Globus pallidus (tissue), 1 donor: ENCODE measurements at regions not wholly inside any gene's neighbourhood (a gene's known extent, or its start where the extent isn't known, plus 50 kb on each side); places are given as distances from the start of the nearest gene placed in this dataset.
"Not testable (repeated sequence)": the region's sequence is repeated elsewhere in the genome, so short reads cannot be mapped to it uniquely, and the experiment has no call there.

ENCODE experiments used
- DNase-seq: peaks from one replicate; pipeline ENCODE4 v3.0.0-alpha.2; 2015; ENCODE audit warnings: low spot score

- no peak for DNase-seq
These were observed 1355.2 kb downstream of the CDH8 start for GRCh38 chr16:60681043-60681442.

GRCh38 chr16:60675022-60675421 lies 1361.2 kb downstream of the CDH8 start:
- DNase-seq, result no peak

GRCh38 chr16:60674241-60674640 lies 1362.0 kb downstream of the CDH8 start:
- DNase-seq, result no peak

- DNase-seq, result no peak
These were observed 1380.6 kb downstream of the CDH8 start for GRCh38 chr16:60655514-60656153.

DNA sequence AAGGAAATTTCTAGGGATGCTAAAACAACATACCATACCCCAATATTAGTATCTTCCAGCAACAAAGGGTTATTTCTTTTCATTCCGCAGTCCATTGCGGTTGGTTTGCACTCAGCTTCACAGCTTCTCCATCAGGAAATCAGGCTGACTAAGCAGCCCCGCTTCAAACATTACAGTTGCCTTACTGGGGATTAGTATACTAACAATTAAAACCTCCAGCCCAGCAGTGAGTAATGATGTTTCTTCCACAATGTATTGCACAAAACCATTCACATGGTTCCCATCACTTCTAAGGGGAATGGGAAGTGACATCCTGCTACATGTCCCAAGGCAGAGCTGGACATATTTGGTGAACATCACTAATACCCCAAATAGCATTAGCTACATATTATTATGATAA lies 1384.9 kb downstream of the CDH8 start:
- no peak for DNase-seq

GRCh38 chr16:60648290-60648689 lies 1387.9 kb downstream of the CDH8 start:
- no peak for DNase-seq

DNA sequence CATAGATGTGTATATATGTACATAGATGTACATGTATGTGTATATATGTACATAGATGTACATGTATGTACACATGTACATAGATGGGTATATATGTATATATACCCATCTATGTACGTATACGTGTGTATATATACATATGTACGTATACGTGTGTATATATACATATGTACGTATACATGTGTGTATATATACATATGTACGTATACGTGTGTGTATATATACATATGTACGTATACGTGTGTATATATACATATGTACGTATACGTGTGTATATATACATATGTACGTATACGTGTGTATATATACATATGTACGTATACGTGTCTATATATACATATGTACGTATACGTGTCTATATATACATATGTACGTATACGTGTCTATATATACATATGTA lies 1388.8 kb downstream of the CDH8 start:
- DNase-seq, result not testable (repeated sequence)

DNA sequence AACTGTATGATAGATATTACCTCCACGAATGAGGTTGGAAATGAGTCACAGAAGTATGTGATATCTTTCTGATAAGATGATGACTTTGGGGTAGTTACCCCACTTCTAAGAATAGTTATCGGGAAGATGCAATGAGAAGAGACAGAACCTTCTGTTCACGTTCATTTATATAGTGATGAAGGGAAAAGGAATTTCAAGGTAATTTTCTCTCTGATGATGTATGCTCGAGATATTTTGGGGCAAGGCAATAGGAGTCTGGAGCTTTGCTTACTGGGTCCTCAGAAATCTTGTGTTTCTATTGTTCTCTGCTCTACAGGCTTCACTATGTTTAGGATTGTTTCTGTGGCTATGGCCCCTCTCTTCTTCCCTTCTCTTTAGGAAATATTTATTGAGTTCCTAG lies 1389.6 kb downstream of the CDH8 start:
- no peak for DNase-seq

GRCh38 chr16:60645541-60645940 lies 1390.7 kb downstream of the CDH8 start:
- no peak for DNase-seq

DNA sequence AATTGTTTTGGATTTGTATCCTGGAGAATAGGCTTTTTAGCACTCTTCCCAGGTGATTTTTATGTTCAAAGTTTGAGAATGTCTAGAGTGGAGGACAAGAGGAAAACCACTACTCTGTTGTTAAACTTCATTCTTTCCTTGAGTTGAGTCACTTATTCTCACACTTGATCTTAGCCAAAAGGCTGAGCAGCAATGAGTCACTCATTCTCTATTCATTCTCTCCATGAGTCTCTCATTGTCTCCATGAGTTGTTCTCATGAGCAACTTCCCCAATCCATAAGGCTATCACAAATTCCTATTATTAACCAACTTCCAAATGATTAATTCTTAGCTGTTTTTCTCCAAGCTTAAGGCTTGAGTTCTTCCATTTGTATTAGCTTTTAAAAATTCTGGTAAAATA lies 1393.3 kb downstream of the CDH8 start:
- no peak for DNase-seq

DNA sequence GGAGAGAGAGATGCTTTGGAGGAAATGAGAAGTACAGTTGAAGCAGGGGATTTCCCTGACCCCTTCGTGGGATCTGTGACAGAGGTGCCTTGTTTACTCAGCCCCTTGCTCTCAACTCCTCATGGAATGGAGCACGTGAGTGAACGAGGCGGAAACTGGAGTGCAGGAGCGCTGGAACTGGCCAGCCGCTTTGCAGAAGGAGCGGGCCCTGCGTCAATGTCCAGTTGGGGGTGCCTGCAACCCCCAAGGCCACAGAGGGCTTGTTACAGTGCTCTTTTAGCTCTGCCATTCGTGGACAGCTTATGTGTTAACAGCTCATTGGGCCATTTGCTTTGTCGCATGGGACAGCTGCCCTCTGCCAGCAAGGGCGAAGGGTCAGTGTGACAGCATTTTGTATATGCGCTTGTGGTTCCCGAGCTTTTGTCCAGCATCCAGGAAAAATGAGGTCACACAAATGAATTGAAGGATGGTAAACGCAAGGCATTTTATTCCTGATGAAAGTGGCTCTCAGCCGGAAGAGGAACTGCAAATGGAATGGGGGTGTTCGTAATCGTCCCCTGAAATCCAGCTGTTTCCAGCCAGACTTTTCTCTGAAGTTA lies 1395.1 kb downstream of the CDH8 start:
- no peak for DNase-seq

DNA sequence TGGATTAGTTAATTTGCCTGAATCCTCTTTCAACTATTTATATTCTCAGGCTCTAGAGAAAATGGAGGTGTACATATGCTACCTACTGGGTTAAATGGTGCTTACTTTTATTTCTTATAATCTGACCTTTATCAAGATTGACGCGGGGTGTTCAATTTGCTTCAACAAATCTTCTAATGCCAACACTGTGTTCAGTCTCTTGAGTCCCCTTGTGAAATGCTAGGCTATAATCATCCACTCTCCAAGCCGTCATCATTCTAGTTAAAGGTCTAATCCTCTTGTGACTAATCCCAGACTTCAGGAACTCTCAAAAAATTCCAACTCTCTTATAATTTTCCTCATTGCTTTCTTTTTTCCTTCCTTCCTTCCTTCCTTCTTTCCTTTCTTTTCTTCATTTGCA lies 1396.2 kb downstream of the CDH8 start:
- no peak for DNase-seq

GRCh38 chr16:60636636-60637035 lies 1399.6 kb downstream of the CDH8 start:
- DNase-seq, result not testable (repeated sequence)

DNA sequence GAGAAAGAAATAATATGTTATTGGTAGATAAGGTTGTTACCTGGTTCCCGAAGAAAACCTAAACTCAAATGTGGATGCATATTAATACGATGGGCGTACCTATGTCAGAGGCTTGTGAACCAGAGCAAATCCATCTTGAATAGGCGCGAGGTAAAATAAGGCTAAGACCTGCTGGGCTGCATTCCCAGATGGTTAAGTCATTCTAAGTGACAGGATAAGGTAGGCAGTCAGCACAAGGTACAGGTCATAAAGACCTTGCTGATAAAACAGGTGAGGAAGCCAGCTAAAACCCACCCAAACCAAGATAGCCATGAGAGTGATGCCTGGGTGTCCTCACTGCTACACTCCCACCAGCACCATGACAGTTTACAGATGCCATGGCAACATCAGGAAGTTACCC lies 1400.1 kb downstream of the CDH8 start:
- DNase-seq, result no peak

DNA sequence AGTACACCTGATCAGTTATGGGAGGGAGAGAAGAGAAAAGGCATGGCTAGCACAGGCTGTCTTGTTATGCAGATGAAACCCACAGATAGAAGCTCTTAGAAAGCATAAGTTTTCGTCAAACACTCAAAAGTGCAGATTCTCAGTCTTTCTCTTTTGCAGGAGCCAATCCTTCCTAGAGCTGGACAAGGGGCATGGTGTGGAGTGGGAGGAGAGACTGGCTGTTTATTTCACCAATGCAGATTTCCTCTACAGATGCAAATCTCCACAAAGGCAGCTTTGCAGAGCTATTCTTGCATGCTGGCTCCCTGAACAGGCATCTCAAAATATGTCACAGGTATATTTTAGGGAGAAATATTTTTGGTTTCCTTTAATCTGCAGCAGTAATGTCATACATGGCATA lies 1400.7 kb downstream of the CDH8 start:
- no peak for DNase-seq

- DNase-seq, result no peak
These were observed 1424.4 kb downstream of the CDH8 start for GRCh38 chr16:60611844-60612243.

DNA sequence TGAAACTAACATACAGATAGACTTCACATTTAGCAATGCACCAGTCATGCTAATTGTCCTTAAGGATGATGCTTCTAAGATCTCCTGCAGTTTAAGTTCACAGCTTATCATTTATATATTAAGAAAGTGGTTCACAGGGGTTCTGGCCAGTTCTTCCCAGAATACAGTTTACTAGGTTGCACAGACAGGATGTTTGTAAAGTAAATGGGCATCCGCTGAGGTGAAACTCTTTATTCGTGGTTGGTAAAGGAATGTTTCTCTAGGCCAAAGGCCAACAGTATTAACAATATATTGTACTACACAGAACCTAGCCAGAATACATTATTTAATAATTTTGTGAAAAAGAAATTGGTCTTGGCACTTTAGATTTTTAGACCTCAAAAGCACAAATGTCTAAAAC lies 1427.3 kb downstream of the CDH8 start:
- no peak for DNase-seq

- not testable (repeated sequence) for DNase-seq
These were observed 1430.6 kb downstream of the CDH8 start for GRCh38 chr16:60605652-60606051.

- no peak for DNase-seq
These were observed 1431.1 kb downstream of the CDH8 start for GRCh38 chr16:60605176-60605575.

GRCh38 chr16:60586493-60586892 lies 1449.7 kb downstream of the CDH8 start:
- DNase-seq, result no peak

DNA sequence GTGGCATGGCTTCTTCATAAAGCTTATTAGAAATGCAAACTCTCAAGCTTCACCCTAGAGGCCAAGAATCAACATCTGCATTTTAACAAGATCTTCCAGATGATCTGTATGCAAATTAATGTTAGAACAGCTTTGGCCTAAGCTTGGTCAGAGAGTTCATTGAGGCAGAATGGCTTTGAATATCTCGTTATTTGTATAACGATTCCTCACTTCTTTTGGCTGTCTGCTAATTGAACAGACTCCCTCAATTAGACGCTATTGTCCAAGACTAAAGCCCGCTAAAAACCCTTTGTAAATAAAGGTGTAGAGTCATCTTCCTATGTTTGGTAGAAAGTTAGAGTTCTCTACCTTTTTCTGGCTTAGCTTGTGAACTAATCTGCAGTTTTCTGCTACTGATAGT lies 1453.7 kb downstream of the CDH8 start:
- DNase-seq, result no peak

DNA sequence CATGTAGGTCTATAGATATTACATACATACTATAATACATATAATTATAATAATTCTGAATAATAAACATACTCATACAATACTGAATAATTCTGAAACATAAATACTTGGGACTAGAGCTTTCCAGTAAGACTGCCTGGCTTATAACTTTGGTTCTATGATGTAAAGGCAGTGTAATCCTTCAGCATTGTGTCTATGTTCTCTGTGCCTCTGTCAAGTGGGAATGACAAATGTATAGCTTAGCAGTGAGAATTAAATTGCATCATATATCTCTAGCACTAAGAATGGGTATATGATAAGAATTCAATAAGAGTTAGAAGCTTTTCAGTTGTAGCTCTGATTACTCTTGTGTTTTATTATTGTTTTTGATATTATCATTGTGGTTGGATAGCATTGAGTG lies 1469.3 kb downstream of the CDH8 start:
- no peak for DNase-seq

DNA sequence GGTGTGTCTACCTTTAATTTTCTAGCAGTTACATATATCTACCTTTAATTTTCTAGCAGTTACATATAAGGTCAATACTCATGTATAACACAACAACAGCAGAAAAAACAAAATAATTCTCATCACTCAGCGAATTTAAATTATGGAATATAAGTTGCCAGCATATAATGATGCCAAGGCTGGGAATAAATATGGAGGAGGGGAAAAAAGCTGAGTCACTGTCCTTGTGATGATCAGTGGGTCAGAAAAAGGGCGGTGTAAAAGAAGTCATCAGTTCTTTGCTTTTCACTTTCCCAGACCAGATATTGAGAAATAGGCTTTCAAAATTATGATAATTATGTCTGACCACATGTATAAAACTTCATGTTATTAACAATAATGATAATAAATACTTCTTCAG lies 1471.7 kb downstream of the CDH8 start:
- DNase-seq, result no peak

GRCh38 chr16:60563166-60563565 lies 1473.1 kb downstream of the CDH8 start:
- no peak for DNase-seq
